ENCODE measurements at regions not wholly inside any gene's neighbourhood (a gene's known extent, or its start where the extent isn't known, plus 50 kb on each side); places are given as distances from the start of the nearest gene placed in this dataset.

DNA sequence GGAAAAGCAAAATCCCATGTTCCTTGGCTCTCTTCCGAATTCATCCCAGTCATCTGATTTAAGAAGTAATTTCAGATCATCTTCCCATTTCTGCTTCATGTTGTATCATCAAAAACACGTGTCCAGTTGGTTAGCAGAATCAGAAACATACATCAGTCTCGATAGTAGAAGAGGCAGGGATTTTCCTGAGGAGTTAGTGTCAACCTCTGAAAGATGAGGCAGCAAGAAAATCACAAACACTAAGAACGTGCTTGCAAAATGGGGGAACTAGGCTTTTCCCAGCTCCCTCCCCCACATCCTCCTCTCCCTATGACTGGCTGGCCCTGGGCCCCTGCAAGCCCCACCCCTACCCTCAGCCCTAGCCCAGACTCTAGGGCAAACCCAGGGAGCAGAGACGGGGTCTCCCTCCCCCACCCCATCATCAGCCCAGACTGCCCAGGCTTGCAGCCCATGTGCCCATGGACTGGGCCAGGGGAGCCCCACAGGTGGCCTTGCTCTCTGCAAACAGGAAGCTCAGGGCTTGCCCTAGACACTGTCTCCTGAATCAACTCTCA is 161.0 kb upstream of the ID2 start:
- Histone ChIP-seq H3K4me3 (replicated peaks in 1 of 2; ENCODE audit: low read depth in 1 of 2, low read length in 2 of 2) (no peak overlapping the region), H3K9ac (ENCODE audit: low read length) (no peak overlapping the region), H2AFZ (ENCODE audit: low read depth, low read length, poor library complexity, severe bottlenecking) (no peak overlapping the region), H3K4me1 (ENCODE audit: control insufficient read depth in 1 of 2, insufficient read depth in 2 of 2, low read length in 2 of 2) (peaks cover 5 to 6% of the 10 kb centered on the region in 2 experiments; a peak in 3 of 4 replicates), H3K36me3 (ENCODE audit: control insufficient read depth in 1 of 2, insufficient read depth in 2 of 2, low read length in 2 of 2) (no peaks in the 10 kb centered on the region), H3K4me2 (ENCODE audit: low read length) (no peak overlapping the region), H3K9me3 (ENCODE audit: control insufficient read depth in 1 of 2, insufficient read depth in 1 of 2, low read depth in 1 of 2, low read length in 2 of 2) (no peaks in the 10 kb centered on the region), H3K9me2 (ENCODE audit: insufficient read depth) (no peaks in the 10 kb centered on the region), H3K79me2 (ENCODE audit: insufficient read depth, low read length) (no peaks in the 10 kb centered on the region), H3K27ac (ENCODE audit: low read depth, low read length) (no peak overlapping the region), H4K20me1 (ENCODE audit: insufficient read depth) (no peaks in the 10 kb centered on the region), H3K27me3 (ENCODE audit: insufficient read depth, low read length) (no peaks in the 10 kb centered on the region)
- no peak for DNase-seq (ENCODE audit: low read depth, low spot score)
- ChIA-PET POLR2A (no interaction called here), RAD21 (ENCODE audit: low non-redundant PET in 1 of 2, low total read pairs in 2 of 2, uncharacterized antibody in 2 of 2, unreplicated experiment in 2 of 2) (no interaction called here), CTCF (no interaction called here)
- no peak for ATAC-seq
- BruUV-seq (replicated peaks), result no TSS peak
- TF ChIP-seq SP1 (IDR thresholded peaks at IDR 0.05; ENCODE audit: low read depth), result no peak
- TF ChIP-seq RAD21 (IDR thresholded peaks at IDR 0.05; ENCODE audit: low read depth), result no peak
- no peak for TF ChIP-seq POLR2AphosphoS5 (IDR thresholded peaks at IDR 0.05; ENCODE audit: low read depth, low read length)
- TF ChIP-seq, protein P1, sequence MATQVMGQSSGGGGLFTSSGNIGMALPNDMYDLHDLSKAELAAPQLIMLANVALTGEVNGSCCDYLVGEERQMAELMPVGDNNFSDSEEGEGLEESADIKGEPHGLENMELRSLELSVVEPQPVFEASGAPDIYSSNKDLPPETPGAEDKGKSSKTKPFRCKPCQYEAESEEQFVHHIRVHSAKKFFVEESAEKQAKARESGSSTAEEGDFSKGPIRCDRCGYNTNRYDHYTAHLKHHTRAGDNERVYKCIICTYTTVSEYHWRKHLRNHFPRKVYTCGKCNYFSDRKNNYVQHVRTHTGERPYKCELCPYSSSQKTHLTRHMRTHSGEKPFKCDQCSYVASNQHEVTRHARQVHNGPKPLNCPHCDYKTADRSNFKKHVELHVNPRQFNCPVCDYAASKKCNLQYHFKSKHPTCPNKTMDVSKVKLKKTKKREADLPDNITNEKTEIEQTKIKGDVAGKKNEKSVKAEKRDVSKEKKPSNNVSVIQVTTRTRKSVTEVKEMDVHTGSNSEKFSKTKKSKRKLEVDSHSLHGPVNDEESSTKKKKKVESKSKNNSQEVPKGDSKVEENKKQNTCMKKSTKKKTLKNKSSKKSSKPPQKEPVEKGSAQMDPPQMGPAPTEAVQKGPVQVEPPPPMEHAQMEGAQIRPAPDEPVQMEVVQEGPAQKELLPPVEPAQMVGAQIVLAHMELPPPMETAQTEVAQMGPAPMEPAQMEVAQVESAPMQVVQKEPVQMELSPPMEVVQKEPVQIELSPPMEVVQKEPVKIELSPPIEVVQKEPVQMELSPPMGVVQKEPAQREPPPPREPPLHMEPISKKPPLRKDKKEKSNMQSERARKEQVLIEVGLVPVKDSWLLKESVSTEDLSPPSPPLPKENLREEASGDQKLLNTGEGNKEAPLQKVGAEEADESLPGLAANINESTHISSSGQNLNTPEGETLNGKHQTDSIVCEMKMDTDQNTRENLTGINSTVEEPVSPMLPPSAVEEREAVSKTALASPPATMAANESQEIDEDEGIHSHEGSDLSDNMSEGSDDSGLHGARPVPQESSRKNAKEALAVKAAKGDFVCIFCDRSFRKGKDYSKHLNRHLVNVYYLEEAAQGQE (IDR thresholded peaks at IDR 0.05; ENCODE audit: low read depth), result no peak
- TF ChIP-seq, protein P2, sequence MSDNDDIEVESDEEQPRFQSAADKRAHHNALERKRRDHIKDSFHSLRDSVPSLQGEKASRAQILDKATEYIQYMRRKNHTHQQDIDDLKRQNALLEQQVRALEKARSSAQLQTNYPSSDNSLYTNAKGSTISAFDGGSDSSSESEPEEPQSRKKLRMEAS (IDR thresholded peaks at IDR 0.05), result no peak
- no peak for TF ChIP-seq SIN3A (IDR thresholded peaks at IDR 0.05; ENCODE audit: low read depth)
- TF ChIP-seq ELF1 (IDR thresholded peaks at IDR 0.05; ENCODE audit: borderline replicate concordance, low read depth), result no peak
- TF ChIP-seq, protein P3, sequence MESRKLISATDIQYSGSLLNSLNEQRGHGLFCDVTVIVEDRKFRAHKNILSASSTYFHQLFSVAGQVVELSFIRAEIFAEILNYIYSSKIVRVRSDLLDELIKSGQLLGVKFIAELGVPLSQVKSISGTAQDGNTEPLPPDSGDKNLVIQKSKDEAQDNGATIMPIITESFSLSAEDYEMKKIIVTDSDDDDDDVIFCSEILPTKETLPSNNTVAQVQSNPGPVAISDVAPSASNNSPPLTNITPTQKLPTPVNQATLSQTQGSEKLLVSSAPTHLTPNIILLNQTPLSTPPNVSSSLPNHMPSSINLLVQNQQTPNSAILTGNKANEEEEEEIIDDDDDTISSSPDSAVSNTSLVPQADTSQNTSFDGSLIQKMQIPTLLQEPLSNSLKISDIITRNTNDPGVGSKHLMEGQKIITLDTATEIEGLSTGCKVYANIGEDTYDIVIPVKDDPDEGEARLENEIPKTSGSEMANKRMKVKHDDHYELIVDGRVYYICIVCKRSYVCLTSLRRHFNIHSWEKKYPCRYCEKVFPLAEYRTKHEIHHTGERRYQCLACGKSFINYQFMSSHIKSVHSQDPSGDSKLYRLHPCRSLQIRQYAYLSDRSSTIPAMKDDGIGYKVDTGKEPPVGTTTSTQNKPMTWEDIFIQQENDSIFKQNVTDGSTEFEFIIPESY (IDR thresholded peaks at IDR 0.05; ENCODE audit: extremely low read depth, insufficient replicate concordance, low read length), result no peak
- no peak for TF ChIP-seq EZH2 (IDR thresholded peaks at IDR 0.05)
- intact Hi-C loops (cut with micrococcal nuclease), result no loop called here
